Retinal pigment epithelial cell (primary cell): ENCODE measurements at regions not wholly inside any gene's neighbourhood (a gene's known extent, or its start where the extent isn't known, plus 50 kb on each side); places are given as distances from the start of the nearest gene placed in this dataset.

Experiments used
- DNase-seq: peaks from one replicate; pipeline ENCODE4 v3.0.0-alpha.2; 2010; ENCODE audit warnings: low read depth
- H3K4me3 ChIP-seq: 2 replicates; pipeline ENCODE4 v1.5.1; 2011; ENCODE audit warnings: mild to moderate bottlenecking, low read length, control low read depth, moderate library complexity
- CTCF ChIP-seq: conservative IDR thresholded peaks from 2 replicates; pipeline ENCODE4 v1.5.1; 2011; ENCODE audit warnings: low read depth, low read length, control low read depth, inconsistent platforms

DNA sequence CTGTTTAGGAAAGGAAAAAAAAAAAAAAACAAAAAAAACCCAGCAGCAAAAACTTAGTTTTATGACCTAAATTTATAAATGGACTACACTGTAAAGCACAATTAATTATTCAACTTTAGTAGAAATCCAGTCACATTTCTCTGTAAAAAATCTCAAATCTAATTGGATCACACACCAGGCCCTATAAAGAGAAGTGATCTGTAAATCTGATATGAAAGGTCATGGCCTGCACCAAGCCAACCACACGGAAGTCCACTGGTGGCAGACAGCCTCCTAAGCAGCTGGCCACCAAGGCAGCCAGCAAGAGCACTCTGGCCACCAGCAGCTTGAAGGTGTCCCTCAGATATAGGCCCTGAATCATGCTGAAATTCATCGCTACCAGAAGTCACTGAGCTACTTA, 131.6 kb downstream of the HFE start:
- TF ChIP-seq CTCF: no peak
- DNase-seq: no peak
- no peak overlapping the region for H3K4me3 ChIP-seq

DNA sequence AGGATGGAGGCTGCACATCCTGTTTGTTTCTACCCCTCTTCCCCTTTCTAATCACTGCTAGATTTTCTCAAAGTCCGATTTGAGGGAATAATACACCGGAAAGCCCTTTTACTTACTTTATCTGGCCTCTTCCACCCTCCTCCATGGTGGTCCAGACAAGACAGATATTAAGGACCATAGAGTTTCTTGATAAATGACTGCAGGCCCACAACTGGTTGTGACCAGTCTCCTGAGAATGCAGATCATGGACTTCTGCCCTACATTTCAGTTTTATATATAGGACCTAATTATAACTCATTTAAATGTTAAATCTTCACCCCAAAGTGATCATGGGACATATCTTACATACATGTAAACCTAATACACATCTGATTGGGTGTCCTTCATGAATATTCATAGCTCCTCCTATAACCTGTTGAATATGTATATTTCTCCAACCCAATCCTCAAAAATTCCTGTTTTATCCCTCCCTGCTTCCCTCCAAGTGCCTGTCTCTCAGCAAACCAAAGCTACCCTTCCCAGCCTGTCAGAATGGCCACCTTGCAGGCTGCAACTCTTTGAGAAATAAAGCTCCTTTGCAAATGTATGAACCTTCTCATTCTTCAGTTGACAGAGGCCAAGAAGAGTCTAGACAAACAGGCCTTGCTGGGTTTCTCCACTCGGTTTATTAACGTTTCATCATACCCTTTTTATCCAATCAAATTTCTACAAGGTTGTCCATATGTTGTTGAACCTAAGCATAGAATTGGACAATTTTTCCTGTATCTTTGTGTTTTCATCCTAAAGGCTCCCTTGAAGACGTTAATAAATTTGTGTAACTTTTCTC, 133.1 kb downstream of the HFE start:
- no peak for TF ChIP-seq CTCF
- H3K4me3 ChIP-seq: no peak overlapping the region
- no peak for DNase-seq

DNA sequence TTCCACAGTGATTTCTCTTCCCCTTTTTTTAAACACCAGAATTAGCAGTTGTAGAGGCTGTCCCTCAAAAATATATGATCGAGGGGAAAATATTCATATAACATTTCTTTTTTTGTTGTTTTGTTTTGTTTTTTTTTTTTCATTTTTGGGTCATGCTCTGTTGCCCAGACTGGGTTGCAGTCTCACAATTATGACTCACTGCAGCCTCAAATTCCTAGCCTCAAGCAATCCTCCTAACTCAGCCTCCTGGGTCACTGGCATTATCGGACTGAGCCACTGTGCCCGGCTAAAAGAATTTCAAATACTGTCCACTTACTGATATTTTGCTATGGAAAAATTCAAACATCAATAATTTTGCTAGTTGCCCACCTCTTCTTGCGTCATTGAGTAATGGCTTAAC, 134.0 kb downstream of the HFE start:
- no peak overlapping the region for H3K4me3 ChIP-seq
- no peak for DNase-seq
- no peak for TF ChIP-seq CTCF

DNA sequence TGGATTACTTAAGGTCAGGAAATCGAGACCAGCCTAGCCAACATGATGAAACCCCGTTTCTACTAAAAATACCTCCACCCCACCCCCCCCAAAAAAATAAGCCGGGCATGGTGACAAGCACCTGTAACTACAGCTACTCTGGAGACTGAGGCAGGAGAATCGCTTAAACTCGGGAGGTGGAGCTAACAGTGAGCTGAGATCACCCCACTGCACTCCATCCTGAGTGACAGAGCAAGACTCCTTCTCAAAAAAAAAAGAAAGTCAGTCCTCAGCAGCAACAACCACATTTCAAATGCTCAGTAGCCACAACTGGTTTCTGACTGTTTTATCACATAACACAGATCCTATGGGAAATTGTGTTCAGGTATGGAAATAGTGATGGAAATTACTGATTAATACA, 135.3 kb downstream of the HFE start:
- H3K4me3 ChIP-seq: no peak overlapping the region
- no peak for DNase-seq
- no peak for TF ChIP-seq CTCF

- no peak for DNase-seq
- H3K4me3 ChIP-seq: peak overlapping the region; percentile 68
- no peak for TF ChIP-seq CTCF
Measured at GRCh38 chr6:26223228-26223627, 136.0 kb downstream of the HFE start.

GRCh38 chr6:26223650-26224546, 136.7 kb downstream of the HFE start:
- H3K4me3 ChIP-seq: peak overlapping the region; percentile 68
- no peak for TF ChIP-seq CTCF
- DNase-seq: peak; percentile 91
